ENCODE measurements at regions not wholly inside any gene's neighbourhood (a gene's known extent, or its start where the extent isn't known, plus 50 kb on each side); places are given as distances from the start of the nearest gene placed in this dataset.

- TF ChIP-seq CTCF (IDR thresholded peaks at IDR 0.05) (no peak), REST (IDR thresholded peaks at IDR 0.05; ENCODE audit: insufficient read depth in 1 of 2, low read depth in 2 of 2, low read length in 1 of 2) (no peak)
Measured at GRCh38 chr13:44759384-44760360, 183.5 kb upstream of the TSC22D1 start.
